GM12878 (cell line): ENCODE measurements at regions not wholly inside any gene's neighbourhood (a gene's known extent, or its start where the extent isn't known, plus 50 kb on each side); places are given as distances from the start of the nearest gene placed in this dataset.
A peak's percentile ranks its signal among the peaks of the same experiment; 100 is the strongest.

Experiments
- ATAC-seq: fragments of 200-7000 bp; cut with Tn5 transposase; 3 replicates; pipeline ENCODE4 v1.9.1; 2020; ENCODE audit warnings: mild to moderate bottlenecking, moderate library complexity
- BruUV-seq: library from RNA; stranded (reverse); fragments of 400-500 nt; replicated peaks from 2 replicates; lab custom pipeline; 2021; lab: Mats Ljungman, UMichigan
- CTCF ChIA-PET: fragments of 300-600 bp; sonication (Branson Sonifier 250); formaldehyde crosslinking; extraction: SDS; loops from one replicate; lab custom pipeline; 2021; ENCODE audit warnings: inconsistent platforms; lab: Yijun Ruan, JAX
- POLR2A ChIA-PET: fragments of 350-600 bp; formaldehyde crosslinking; extraction: SDS; loops from one replicate; lab custom pipeline; 2021; ENCODE audit warnings: inconsistent platforms; lab: Charles Lee
- RAD21 ChIA-PET: fragments of 300-600 bp; sonication (Branson Sonifier 250); formaldehyde crosslinking; loops from one replicate; lab custom pipeline; 2023; ENCODE audit warnings: antibody characterized with exemption; ENCODE audit not compliant: unreplicated experiment; lab: Charles Lee
- SMC1A ChIA-PET: fragments of 300-600 bp; sonication (Branson Sonifier 250); formaldehyde crosslinking; loops from one replicate; lab custom pipeline; 2023; ENCODE audit not compliant: unreplicated experiment, uncharacterized antibody; lab: Charles Lee
- DNase-seq: peaks from one replicate; pipeline ENCODE4 v3.0.0-alpha.2; 2011; ENCODE audit warnings: low read depth, low spot score
- FAIRE-seq: peaks from 3 replicates; lab custom pipeline; 2011; peaks lifted over from hg19 to GRCh38; lab: Jason Lieb, UNC
- H2AFZ ChIP-seq: 2 replicates; pipeline ENCODE4 v1.6.0; 2011; ENCODE audit warnings: low read depth, low read length, control low read depth; ENCODE audit not compliant: control insufficient read depth
- H3K27ac ChIP-seq: 2 replicates; pipeline ENCODE4 v1.5.1; 2011; ENCODE audit warnings: control low read depth; ENCODE audit not compliant: control insufficient read depth, insufficient read depth
- H3K27me3 ChIP-seq, 2 experiments: replicated peaks in 1 of 2; 2 replicates each; pipeline versions ENCODE4 v1.6.0 to v1.6.1; 2011; ENCODE audit warnings: low read length in 1 of 2; ENCODE audit not compliant: control insufficient read depth in 2 of 2, insufficient read depth in 2 of 2
- H3K36me3 ChIP-seq, 2 experiments: 2 replicates each; pipeline ENCODE4 v1.5.1; 2011; ENCODE audit warnings: low read length in 1 of 2; ENCODE audit not compliant: control insufficient read depth in 2 of 2, insufficient read depth in 2 of 2
- H3K4me1 ChIP-seq: 2 replicates; pipeline ENCODE4 v1.6.1; 2011; ENCODE audit warnings: mild to moderate bottlenecking, low read length, moderate library complexity, mixed read lengths; ENCODE audit not compliant: control insufficient read depth, insufficient read depth
- H3K4me2 ChIP-seq: 2 replicates; pipeline ENCODE4 v1.6.0; 2011; ENCODE audit warnings: control low read depth; ENCODE audit not compliant: control insufficient read depth, insufficient read depth
- H3K4me3 ChIP-seq: fragments of 200-600 bp; sonication (generic); 2 replicates; pipeline ENCODE4 v1.5.1; 2016
- H3K79me2 ChIP-seq: 2 replicates; pipeline ENCODE4 v1.6.0; 2011; ENCODE audit warnings: low read length; ENCODE audit not compliant: control insufficient read depth, insufficient read depth
- H3K9ac ChIP-seq: 2 replicates; pipeline ENCODE4 v1.8.0; 2011; ENCODE audit warnings: low read length, control low read depth, mixed read lengths; ENCODE audit not compliant: control insufficient read depth, insufficient read depth
- H3K9me3 ChIP-seq: replicated peaks from 3 replicates; pipeline ENCODE4 v1.5.1; 2011; ENCODE audit warnings: mild to moderate bottlenecking, low read length; ENCODE audit not compliant: control insufficient read depth, insufficient read depth
- H4K20me1 ChIP-seq: 2 replicates; pipeline ENCODE4 v1.6.0; 2011; ENCODE audit not compliant: control insufficient read depth, insufficient read depth
- ATF7 ChIP-seq: fragments of 450-650 bp; IDR thresholded peaks from 2 replicates; pipeline ENCODE4 v1.6.1; 2016; ENCODE audit warnings: low read depth, mild to moderate bottlenecking
- EED ChIP-seq: sonication (generic); IDR thresholded peaks from 2 replicates; pipeline ENCODE4 v1.6.1; 2016; ENCODE audit warnings: antibody characterized with exemption, low read depth
- GATAD2B ChIP-seq: fragments of 450-650 bp; conservative IDR thresholded peaks from 2 replicates; pipeline ENCODE4 v1.6.1; 2017; ENCODE audit warnings: low read depth, mild to moderate bottlenecking, moderate library complexity
- IKZF1 ChIP-seq: fragments of 450-650 bp; conservative IDR thresholded peaks from 2 replicates; pipeline ENCODE4 v1.6.1; 2017; ENCODE audit warnings: antibody characterized with exemption, mild to moderate bottlenecking
- KLF5 ChIP-seq: fragments of 450-650 bp; IDR thresholded peaks from 2 replicates; pipeline ENCODE4 v1.6.1; 2014; ENCODE audit warnings: mild to moderate bottlenecking; ENCODE audit not compliant: partially characterized antibody
- PAX8 ChIP-seq: fragments of 450-650 bp; IDR thresholded peaks from 2 replicates; pipeline ENCODE4 v1.6.1; 2017; ENCODE audit warnings: mild to moderate bottlenecking, moderate library complexity
- RCOR1 ChIP-seq: conservative IDR thresholded peaks from 2 replicates; pipeline ENCODE4 v1.6.1; 2012; ENCODE audit warnings: low read depth, low read length, improper control_type of control experiment
- SIX5 ChIP-seq: IDR thresholded peaks from 2 replicates; pipeline ENCODE4 v1.6.1; 2011; ENCODE audit warnings: mild to moderate bottlenecking, low read depth, low read length, moderate library complexity; ENCODE audit not compliant: severe bottlenecking
- SP1 ChIP-seq: IDR thresholded peaks from one replicate; pipeline ENCODE4 v1.6.1; 2011; ENCODE audit warnings: low read depth, low read length
- TCF7 ChIP-seq: IDR thresholded peaks from 2 replicates; pipeline ENCODE4 v1.6.1; 2014; ENCODE audit warnings: antibody characterized with exemption, borderline replicate concordance
- ZBTB11 ChIP-seq: fragments of 450-650 bp; formaldehyde crosslinking; IDR thresholded peaks from 2 replicates; pipeline ENCODE4 v1.5.0; 2022; ENCODE audit warnings: mild to moderate bottlenecking, missing genetic modification characterization
- WGBS: methylation state at CpG from one replicate; pipeline ENCODE4 v1.1.6; 2016; ENCODE audit warnings: low lambda C conversion rate; ENCODE audit not compliant: insufficient replicate concordance, insufficient coverage; ENCODE audit errors: missing lambda C conversion rate; 5-methylcytosine and 5-hydroxymethylcytosine counted together
- in situ Hi-C: fragments of 300-500 bp; cut with MboI; formaldehyde crosslinking; loops from 9 replicates; pipeline ENCODE4 v1.14.3; 2018; ENCODE audit warnings: mixed read lengths
- intact Hi-C: fragments of 100-400 bp; cut with micrococcal nuclease; formaldehyde crosslinking; loops from one replicate; pipeline ENCODE4 v1.14.2; 2022; ENCODE audit not compliant: unreplicated experiment
- TF ChIP-seq, protein P1 (sequence below): fragments of 450-650 bp; formaldehyde crosslinking; IDR thresholded peaks from 2 replicates; pipeline ENCODE4 v1.4.0; 2020; ENCODE audit warnings: mild to moderate bottlenecking, moderate library complexity

- ChIA-PET RAD21 (interaction anchor here (1.3 kb wide), 1 partner anchor 10 kb away, joined by 3 read pairs; no protein-coding TSS in a partner anchor), POLR2A (interaction anchor here (0.6 kb wide), 1 partner anchor 558 kb away, joined by 3 read pairs; no protein-coding TSS in a partner anchor), CTCF (interaction anchor here (1.5 kb wide), 1 partner anchor 24 kb away, joined by 3 read pairs; no protein-coding TSS in a partner anchor), SMC1A (interaction anchor here (0.9 to 1.3 kb wide), 3 partner anchors 25 to 98 kb away, joined by 3 read pairs; no protein-coding TSS in a partner anchor)
- no peaks in the 10 kb centered on the region for H4K20me1 ChIP-seq
- H3K4me2 ChIP-seq: 0 out of 2 replicates have a peak overlapping the region, but pooled peaks have one; percentile 25
- H3K9me3 ChIP-seq: no peaks in the 10 kb centered on the region
- FAIRE-seq: no peak
- no peaks in the 10 kb centered on the region for H3K36me3 ChIP-seq
- intact Hi-C loops: no loop called here
- no peaks in the 10 kb centered on the region for H3K79me2 ChIP-seq
- no TSS peak for BruUV-seq
- no peaks in the 10 kb centered on the region for H3K27me3 ChIP-seq
- no peak overlapping the region for H3K4me3 ChIP-seq
- TF ChIP-seq SP1: no peak
- no peak for TF ChIP-seq TCF7
- no peak for TF ChIP-seq PAX8
- TF ChIP-seq ATF7: no peak
- TF ChIP-seq, protein P1, sequence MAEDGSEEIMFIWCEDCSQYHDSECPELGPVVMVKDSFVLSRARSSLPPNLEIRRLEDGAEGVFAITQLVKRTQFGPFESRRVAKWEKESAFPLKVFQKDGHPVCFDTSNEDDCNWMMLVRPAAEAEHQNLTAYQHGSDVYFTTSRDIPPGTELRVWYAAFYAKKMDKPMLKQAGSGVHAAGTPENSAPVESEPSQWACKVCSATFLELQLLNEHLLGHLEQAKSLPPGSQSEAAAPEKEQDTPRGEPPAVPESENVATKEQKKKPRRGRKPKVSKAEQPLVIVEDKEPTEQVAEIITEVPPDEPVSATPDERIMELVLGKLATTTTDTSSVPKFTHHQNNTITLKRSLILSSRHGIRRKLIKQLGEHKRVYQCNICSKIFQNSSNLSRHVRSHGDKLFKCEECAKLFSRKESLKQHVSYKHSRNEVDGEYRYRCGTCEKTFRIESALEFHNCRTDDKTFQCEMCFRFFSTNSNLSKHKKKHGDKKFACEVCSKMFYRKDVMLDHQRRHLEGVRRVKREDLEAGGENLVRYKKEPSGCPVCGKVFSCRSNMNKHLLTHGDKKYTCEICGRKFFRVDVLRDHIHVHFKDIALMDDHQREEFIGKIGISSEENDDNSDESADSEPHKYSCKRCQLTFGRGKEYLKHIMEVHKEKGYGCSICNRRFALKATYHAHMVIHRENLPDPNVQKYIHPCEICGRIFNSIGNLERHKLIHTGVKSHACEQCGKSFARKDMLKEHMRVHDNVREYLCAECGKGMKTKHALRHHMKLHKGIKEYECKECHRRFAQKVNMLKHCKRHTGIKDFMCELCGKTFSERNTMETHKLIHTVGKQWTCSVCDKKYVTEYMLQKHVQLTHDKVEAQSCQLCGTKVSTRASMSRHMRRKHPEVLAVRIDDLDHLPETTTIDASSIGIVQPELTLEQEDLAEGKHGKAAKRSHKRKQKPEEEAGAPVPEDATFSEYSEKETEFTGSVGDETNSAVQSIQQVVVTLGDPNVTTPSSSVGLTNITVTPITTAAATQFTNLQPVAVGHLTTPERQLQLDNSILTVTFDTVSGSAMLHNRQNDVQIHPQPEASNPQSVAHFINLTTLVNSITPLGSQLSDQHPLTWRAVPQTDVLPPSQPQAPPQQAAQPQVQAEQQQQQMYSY (CRISPR knock-in tag): no peak
- TF ChIP-seq GATAD2B: no peak
- TF ChIP-seq SIX5: no peak
- no peak for TF ChIP-seq IKZF1
- no peak for TF ChIP-seq KLF5
- no peak for TF ChIP-seq EED
- no peak for TF ChIP-seq RCOR1
- no peak for TF ChIP-seq ZBTB11 (CRISPR knock-in tag)
- WGBS: 0% methylated on average over 4 of the region's 4 CpGs
- H3K9ac ChIP-seq: no peak overlapping the region
- H3K4me1 ChIP-seq: no peaks in the 10 kb centered on the region
- H2AFZ ChIP-seq: no peak overlapping the region
- no peak overlapping the region for H3K27ac ChIP-seq
- peak; percentile 64 for ATAC-seq
- in situ Hi-C loops: no loop called here
- DNase-seq: no peak
Observed at GRCh38 chr4:72984351-72984750, 85.2 kb downstream of the COX18 start.
